ENCODE measurements at regions not wholly inside any gene's neighbourhood (a gene's known extent, or its start where the extent isn't known, plus 50 kb on each side); places are given as distances from the start of the nearest gene placed in this dataset.

DNA sequence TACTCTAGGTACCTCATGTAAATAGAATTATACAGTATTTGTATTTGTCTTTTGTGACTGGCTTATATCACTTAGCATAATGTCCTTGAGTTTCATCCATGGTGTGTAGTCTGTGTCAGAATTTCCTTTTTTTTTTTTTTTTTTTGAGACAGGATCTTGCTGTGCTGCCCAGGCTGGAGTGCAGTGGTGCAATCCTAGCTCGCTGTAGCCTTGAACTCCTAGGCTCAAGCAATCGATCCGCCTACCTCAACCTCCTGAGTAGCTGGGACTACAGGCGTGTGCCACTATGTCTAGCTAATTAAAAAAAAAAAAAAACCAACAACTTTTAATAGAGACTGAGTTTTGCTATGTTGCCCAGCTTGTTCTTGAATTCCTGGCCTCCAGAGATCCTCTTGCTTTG is 89.8 kb upstream of the PODXL start:
- Histone ChIP-seq H3K4me2 (ENCODE audit: low read depth, low read length, poor library complexity, severe bottlenecking) (no peak overlapping the region), H4K20me1 (ENCODE audit: insufficient read depth, low read length, poor library complexity, severe bottlenecking) (no peaks in the 10 kb centered on the region), H3K79me2 (ENCODE audit: insufficient read depth, low read length) (no peaks in the 10 kb centered on the region), H3F3A (ENCODE audit: low read depth) (no peaks in the 10 kb centered on the region), H3K9me3 (ENCODE audit: insufficient read depth, low read depth, low read length) (no peaks in the 10 kb centered on the region), H3K36me3 (ENCODE audit: insufficient read depth, low read length) (no peaks in the 10 kb centered on the region), H3K9me2 (replicated peaks; ENCODE audit: low read depth, low read length) (no peaks in the 10 kb centered on the region), H2AFZ (ENCODE audit: low read length) (no peak overlapping the region), H3K27me3 (ENCODE audit: insufficient read depth, low read length, poor library complexity, severe bottlenecking) (no peaks in the 10 kb centered on the region), H3K4me1 (ENCODE audit: insufficient read depth, low read length, poor library complexity, severe bottlenecking) (no peaks in the 10 kb centered on the region), H3K4me3 (ENCODE audit: low read length, poor library complexity, severe bottlenecking) (no peak overlapping the region), H3K9ac (ENCODE audit: low read depth, low read length, poor library complexity, severe bottlenecking) (no peak overlapping the region)
- TF ChIP-seq EZH2phosphoT487 (IDR thresholded peaks at IDR 0.05; ENCODE audit: borderline replicate concordance), result no peak
- TF ChIP-seq, protein P1, sequence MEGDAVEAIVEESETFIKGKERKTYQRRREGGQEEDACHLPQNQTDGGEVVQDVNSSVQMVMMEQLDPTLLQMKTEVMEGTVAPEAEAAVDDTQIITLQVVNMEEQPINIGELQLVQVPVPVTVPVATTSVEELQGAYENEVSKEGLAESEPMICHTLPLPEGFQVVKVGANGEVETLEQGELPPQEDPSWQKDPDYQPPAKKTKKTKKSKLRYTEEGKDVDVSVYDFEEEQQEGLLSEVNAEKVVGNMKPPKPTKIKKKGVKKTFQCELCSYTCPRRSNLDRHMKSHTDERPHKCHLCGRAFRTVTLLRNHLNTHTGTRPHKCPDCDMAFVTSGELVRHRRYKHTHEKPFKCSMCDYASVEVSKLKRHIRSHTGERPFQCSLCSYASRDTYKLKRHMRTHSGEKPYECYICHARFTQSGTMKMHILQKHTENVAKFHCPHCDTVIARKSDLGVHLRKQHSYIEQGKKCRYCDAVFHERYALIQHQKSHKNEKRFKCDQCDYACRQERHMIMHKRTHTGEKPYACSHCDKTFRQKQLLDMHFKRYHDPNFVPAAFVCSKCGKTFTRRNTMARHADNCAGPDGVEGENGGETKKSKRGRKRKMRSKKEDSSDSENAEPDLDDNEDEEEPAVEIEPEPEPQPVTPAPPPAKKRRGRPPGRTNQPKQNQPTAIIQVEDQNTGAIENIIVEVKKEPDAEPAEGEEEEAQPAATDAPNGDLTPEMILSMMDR (conservative IDR thresholded peaks at IDR 0.05; ENCODE audit: low read length), result no peak

DNA sequence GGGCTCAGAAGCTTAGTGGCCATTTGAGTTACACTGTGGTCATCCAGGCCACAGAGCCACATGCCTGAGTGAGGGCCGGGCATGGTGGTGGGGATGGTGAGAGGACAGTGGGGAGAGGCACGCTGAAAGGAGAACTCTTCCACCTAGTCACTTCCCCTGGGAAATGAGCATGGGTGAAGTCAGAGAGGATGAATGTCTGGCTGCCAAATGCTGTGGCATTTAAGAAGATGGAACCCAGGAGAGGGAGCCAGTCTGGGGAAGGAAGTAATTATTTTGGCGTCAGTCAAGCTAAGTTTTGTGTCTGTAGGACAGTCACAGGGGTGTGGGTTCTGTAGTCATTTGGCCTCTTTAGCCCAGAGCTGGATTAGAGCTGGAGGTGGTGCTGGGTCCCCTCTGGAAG is 86.0 kb upstream of the PODXL start:
- Histone ChIP-seq H2AFZ (ENCODE audit: low read length) (no peak overlapping the region), H3F3A (ENCODE audit: low read depth) (no peaks in the 10 kb centered on the region), H4K20me1 (ENCODE audit: insufficient read depth, low read length, poor library complexity, severe bottlenecking) (no peaks in the 10 kb centered on the region), H3K36me3 (ENCODE audit: insufficient read depth, low read length) (no peaks in the 10 kb centered on the region), H3K79me2 (ENCODE audit: insufficient read depth, low read length) (no peaks in the 10 kb centered on the region), H3K9me2 (replicated peaks; ENCODE audit: low read depth, low read length) (no peaks in the 10 kb centered on the region), H3K9me3 (ENCODE audit: insufficient read depth, low read depth, low read length) (no peaks in the 10 kb centered on the region), H3K27me3 (ENCODE audit: insufficient read depth, low read length, poor library complexity, severe bottlenecking) (no peaks in the 10 kb centered on the region), H3K9ac (ENCODE audit: low read depth, low read length, poor library complexity, severe bottlenecking) (no peak overlapping the region), H3K4me3 (ENCODE audit: low read length, poor library complexity, severe bottlenecking) (no peak overlapping the region), H3K4me1 (ENCODE audit: insufficient read depth, low read length, poor library complexity, severe bottlenecking) (no peaks in the 10 kb centered on the region), H3K4me2 (ENCODE audit: low read depth, low read length, poor library complexity, severe bottlenecking) (no peak overlapping the region)
- TF ChIP-seq EZH2phosphoT487 (IDR thresholded peaks at IDR 0.05; ENCODE audit: borderline replicate concordance), result no peak
- TF ChIP-seq, protein P1 (conservative IDR thresholded peaks at IDR 0.05; ENCODE audit: low read length), result no peak

DNA sequence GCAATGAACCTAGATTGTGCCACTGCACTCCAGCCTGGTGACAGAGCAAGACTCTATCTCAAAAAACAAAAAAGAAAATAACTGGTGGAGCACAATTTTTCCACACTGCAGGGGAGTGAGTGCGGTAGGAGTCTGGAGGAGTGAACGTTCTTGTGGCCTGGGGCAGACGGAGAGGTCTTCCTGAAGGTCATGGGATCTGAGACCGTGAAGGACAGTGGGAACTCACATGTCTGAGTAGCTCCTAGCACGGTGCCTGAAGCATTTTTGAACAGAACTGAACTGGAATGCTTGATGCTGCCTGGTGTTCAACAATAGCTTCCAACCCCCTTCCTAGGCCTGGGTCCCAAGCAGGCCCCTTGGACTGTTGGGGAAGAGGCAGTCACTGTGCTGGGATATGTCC is 84.3 kb upstream of the PODXL start:
- Histone ChIP-seq H3K9me3 (ENCODE audit: insufficient read depth, low read depth, low read length) (no peaks in the 10 kb centered on the region), H3K36me3 (ENCODE audit: insufficient read depth, low read length) (no peaks in the 10 kb centered on the region), H3K4me2 (ENCODE audit: low read depth, low read length, poor library complexity, severe bottlenecking) (no peak overlapping the region), H3K9me2 (replicated peaks; ENCODE audit: low read depth, low read length) (no peaks in the 10 kb centered on the region), H3K4me3 (ENCODE audit: low read length, poor library complexity, severe bottlenecking) (no peak overlapping the region), H3K79me2 (ENCODE audit: insufficient read depth, low read length) (no peaks in the 10 kb centered on the region), H3K27me3 (ENCODE audit: insufficient read depth, low read length, poor library complexity, severe bottlenecking) (no peaks in the 10 kb centered on the region), H3F3A (ENCODE audit: low read depth) (no peaks in the 10 kb centered on the region), H2AFZ (ENCODE audit: low read length) (no peak overlapping the region), H3K4me1 (ENCODE audit: insufficient read depth, low read length, poor library complexity, severe bottlenecking) (no peaks in the 10 kb centered on the region), H4K20me1 (ENCODE audit: insufficient read depth, low read length, poor library complexity, severe bottlenecking) (no peaks in the 10 kb centered on the region), H3K9ac (ENCODE audit: low read depth, low read length, poor library complexity, severe bottlenecking) (no peak overlapping the region)
- no peak for TF ChIP-seq EZH2phosphoT487 (IDR thresholded peaks at IDR 0.05; ENCODE audit: borderline replicate concordance)
- TF ChIP-seq, protein P1 (conservative IDR thresholded peaks at IDR 0.05; ENCODE audit: low read length), result no peak
